ENCODE measurements at regions not wholly inside any gene's neighbourhood (a gene's known extent, or its start where the extent isn't known, plus 50 kb on each side); places are given as distances from the start of the nearest gene placed in this dataset.

GRCh38 chr11:127281534-127281933 is 281.0 kb upstream of the KIRREL3 start:
- TF ChIP-seq TP53 (CRISPR knock-in tag; IDR thresholded peaks at IDR 0.05) (no peak), RELA (CRISPR knock-in tag; IDR thresholded peaks at IDR 0.05; ENCODE audit: borderline replicate concordance) (no peak)
- ChIA-PET CTCF (no interaction called here), POLR2A (no interaction called here)
- ATAC-seq (no peak), DNase-seq (ENCODE audit: low spot score) (no peak)
- no peaks in the 10 kb centered on the region for H3K36me3 Mint-ChIP-seq
- no peaks in the 10 kb centered on the region; the same call in 1 of the 2 replicates for H3K9me3 Mint-ChIP-seq
- no peaks in the 10 kb centered on the region for H3K4me1 Mint-ChIP-seq
- H3K4me3 Mint-ChIP-seq = no peak overlapping the region
- no peak overlapping the region for H3K27ac Mint-ChIP-seq
- H3K27me3 Mint-ChIP-seq (ENCODE audit: low read depth) = no peaks in the 10 kb centered on the region

- no peak for DNase-seq (ENCODE audit: low spot score)
- ChIA-PET CTCF (no interaction called here), POLR2A (no interaction called here)
- no peak overlapping the region for H3K27ac Mint-ChIP-seq
- no peaks in the 10 kb centered on the region for H3K9me3 Mint-ChIP-seq
- H3K4me1 Mint-ChIP-seq = peaks cover 10% of the 10 kb centered on the region
- ATAC-seq = 0 out of 2 replicates have a peak, but pooled peaks have one; percentile 24
- H3K4me3 Mint-ChIP-seq = no peak overlapping the region
- H3K27me3 Mint-ChIP-seq (ENCODE audit: low read depth) = no peaks in the 10 kb centered on the region
- no peaks in the 10 kb centered on the region for H3K36me3 Mint-ChIP-seq
- TF ChIP-seq ESRRA (CRISPR knock-in tag; IDR thresholded peaks at IDR 0.05; ENCODE audit: borderline replicate concordance) = no peak
- TF ChIP-seq PREB (CRISPR knock-in tag; IDR thresholded peaks at IDR 0.05; ENCODE audit: borderline replicate concordance) = no peak
- no peak for TF ChIP-seq FOXP4 (CRISPR knock-in tag; IDR thresholded peaks at IDR 0.05)
- TF ChIP-seq ZNF512 (CRISPR knock-in tag; IDR thresholded peaks at IDR 0.05; ENCODE audit: borderline replicate concordance) = no peak
- TF ChIP-seq ZMAT4 (CRISPR knock-in tag; IDR thresholded peaks at IDR 0.05) = no peak
- no peak for TF ChIP-seq ARID4B (CRISPR knock-in tag; IDR thresholded peaks at IDR 0.05; ENCODE audit: borderline replicate concordance)
- TF ChIP-seq MAX (CRISPR knock-in tag; IDR thresholded peaks at IDR 0.05) = no peak
- no peak for TF ChIP-seq IRF2 (CRISPR knock-in tag; IDR thresholded peaks at IDR 0.05; ENCODE audit: borderline replicate concordance, low read depth)
- TF ChIP-seq NFE2L1 (CRISPR knock-in tag; IDR thresholded peaks at IDR 0.05) = no peak
- no peak for TF ChIP-seq RORB (CRISPR knock-in tag; IDR thresholded peaks at IDR 0.05)
- TF ChIP-seq GRHL2 (CRISPR knock-in tag; IDR thresholded peaks at IDR 0.05; ENCODE audit: insufficient replicate concordance, severe bottlenecking) = no peak
- TF ChIP-seq ZNF219 (CRISPR knock-in tag; IDR thresholded peaks at IDR 0.05; ENCODE audit: borderline replicate concordance) = no peak
- no peak for TF ChIP-seq CREM (CRISPR knock-in tag; IDR thresholded peaks at IDR 0.05)
- no peak for TF ChIP-seq ELF4 (CRISPR knock-in tag; IDR thresholded peaks at IDR 0.05; ENCODE audit: low read depth)
- no peak for TF ChIP-seq NR1H2 (CRISPR knock-in tag; IDR thresholded peaks at IDR 0.05)
- TF ChIP-seq E2F1 (CRISPR knock-in tag; IDR thresholded peaks at IDR 0.05) = no peak
- TF ChIP-seq ZNF317 (CRISPR knock-in tag; IDR thresholded peaks at IDR 0.05; ENCODE audit: borderline replicate concordance, low read depth) = no peak
- no peak for TF ChIP-seq KAT7 (CRISPR knock-in tag; IDR thresholded peaks at IDR 0.05; ENCODE audit: borderline replicate concordance)
- TF ChIP-seq ZNF425 (CRISPR knock-in tag; conservative IDR thresholded peaks at IDR 0.05) = no peak
- no peak for TF ChIP-seq TEAD1 (CRISPR knock-in tag; IDR thresholded peaks at IDR 0.05)
Observed at GRCh38 chr11:127275774-127276173, 275.2 kb upstream of the KIRREL3 start.

Measured in WTC11 (cell line).